Endothelial cell of umbilical vein (primary cell): ENCODE measurements at regions not wholly inside any gene's neighbourhood (a gene's known extent, or its start where the extent isn't known, plus 50 kb on each side); places are given as distances from the start of the nearest gene placed in this dataset.

Experiments
- BruUV-seq: library from RNA; stranded (reverse); fragments of 400-500 nt; replicated peaks from 2 replicates; lab custom pipeline; 2021; lab: Mats Ljungman, UMichigan
- CTCF ChIA-PET: fragments of 300-600, 350-600 bp; sonication (Branson Sonifier 250); formaldehyde crosslinking; loops from one replicate; lab custom pipeline; 2021; ENCODE audit warnings: antibody characterized with exemption, inconsistent platforms; lab: Charles Lee
- POLR2A ChIA-PET: fragments of 300-600, 350-600 bp; sonication (Branson Sonifier 250); formaldehyde crosslinking; loops from one replicate; lab custom pipeline; 2021; ENCODE audit warnings: antibody characterized with exemption, inconsistent platforms; lab: Charles Lee
- DNase-seq: peaks from one replicate; pipeline ENCODE4 v3.0.0-alpha.2; 2011; ENCODE audit warnings: low read depth, low spot score
- FAIRE-seq: peaks from 2 replicates; lab custom pipeline; 2011; peaks lifted over from hg19 to GRCh38; lab: Jason Lieb, UNC
- H2AFZ ChIP-seq: 2 replicates; pipeline ENCODE4 v1.6.0; 2012; ENCODE audit warnings: low read depth, low read length, control low read depth, inconsistent platforms
- H3K27ac ChIP-seq: 2 replicates; pipeline ENCODE4 v1.5.1; 2011; ENCODE audit warnings: low read depth, mild to moderate bottlenecking, control low read depth, low read length, moderate library complexity; ENCODE audit not compliant: insufficient read depth
- H3K27me3 ChIP-seq, 2 experiments: 2 replicates each; pipeline versions ENCODE4 v1.6.0 to v1.6.1; 2011; ENCODE audit warnings: low read length in 2 of 2, mixed read lengths in 1 of 2; ENCODE audit not compliant: control insufficient read depth in 2 of 2, insufficient read depth in 2 of 2
- H3K36me3 ChIP-seq, 2 experiments: 2 replicates in 1 of 2; 3 replicates in 1 of 2; pipeline ENCODE4 v1.5.1; 2011; ENCODE audit warnings: low read length in 2 of 2, mild to moderate bottlenecking in 1 of 2, moderate library complexity in 1 of 2; ENCODE audit not compliant: control insufficient read depth in 2 of 2, insufficient read depth in 2 of 2; ENCODE audit errors: extremely low read depth in 1 of 2
- H3K4me1 ChIP-seq: 3 replicates; pipeline ENCODE4 v1.5.1; 2011; ENCODE audit warnings: mild to moderate bottlenecking, low read length; ENCODE audit not compliant: control insufficient read depth, insufficient read depth; ENCODE audit errors: extremely low read depth
- H3K4me2 ChIP-seq: 2 replicates; pipeline ENCODE4 v1.6.1; 2011; ENCODE audit warnings: low read length, control low read depth, mixed read lengths; ENCODE audit not compliant: insufficient read depth
- H3K4me3 ChIP-seq, 3 experiments: fragments of 200-600 bp in 1 of 3; sonication (generic), shearing (Covaris generic) in 1 of 3; replicated peaks in 1 of 3; 2 replicates each; pipeline ENCODE4 v1.5.1; 2011 to 2016; ENCODE audit warnings: control low read depth in 3 of 3, low read length in 3 of 3, mild to moderate bottlenecking in 2 of 3, inconsistent platforms in 1 of 3, low read depth in 1 of 3, moderate library complexity in 1 of 3; ENCODE audit not compliant: insufficient read depth in 1 of 3
- H3K79me2 ChIP-seq: 2 replicates; pipeline ENCODE4 v1.6.0; 2012; ENCODE audit warnings: low read length, inconsistent platforms; ENCODE audit not compliant: control insufficient read depth, insufficient read depth
- H3K9ac ChIP-seq: replicated peaks from 2 replicates; pipeline ENCODE3; 2011; ENCODE audit warnings: low read length, control low read depth; ENCODE audit not compliant: insufficient read depth; ENCODE audit errors: extremely low read depth
- H3K9me1 ChIP-seq: replicated peaks from 3 replicates; pipeline ENCODE4 v1.6.0; 2011; ENCODE audit warnings: mild to moderate bottlenecking, low read length; ENCODE audit not compliant: control insufficient read depth, insufficient read depth; ENCODE audit errors: extremely low read depth
- H3K9me3 ChIP-seq: replicated peaks from 2 replicates; pipeline ENCODE4 v1.5.1; 2012; ENCODE audit warnings: low read length, inconsistent platforms; ENCODE audit not compliant: control insufficient read depth, insufficient read depth
- H4K20me1 ChIP-seq: replicated peaks from 2 replicates; pipeline ENCODE3; 2011; ENCODE audit warnings: mild to moderate bottlenecking, low read length; ENCODE audit not compliant: control insufficient read depth, insufficient read depth; ENCODE audit errors: extremely low read depth
- EZH2 ChIP-seq: IDR thresholded peaks from 2 replicates; pipeline ENCODE4 v1.6.1; 2012; ENCODE audit warnings: borderline replicate concordance, low read depth, mild to moderate bottlenecking, moderate library complexity, low read length, inconsistent platforms; ENCODE audit not compliant: severe bottlenecking
- FOS ChIP-seq: IDR thresholded peaks from 2 replicates; pipeline ENCODE4 v1.6.1; 2011; ENCODE audit warnings: mild to moderate bottlenecking, low read length, moderate library complexity, borderline replicate concordance; ENCODE audit not compliant: insufficient read depth
- GATA2 ChIP-seq: IDR thresholded peaks from 2 replicates; pipeline ENCODE4 v1.7.0; 2011; ENCODE audit warnings: low read depth, mild to moderate bottlenecking, moderate library complexity, mixed read lengths, low read length; ENCODE audit not compliant: insufficient read length, insufficient read depth
- JUN ChIP-seq: IDR thresholded peaks from 2 replicates; pipeline ENCODE4 v1.6.1; 2011; ENCODE audit warnings: borderline replicate concordance, low read depth; ENCODE audit not compliant: insufficient read length, insufficient read depth
- MAX ChIP-seq: IDR thresholded peaks from 2 replicates; pipeline ENCODE4 v1.6.1; 2011; ENCODE audit not compliant: insufficient read depth, insufficient read length
- MYC ChIP-seq: IDR thresholded peaks from one replicate; pipeline ENCODE4 v1.6.1; 2011; ENCODE audit warnings: mild to moderate bottlenecking, low read depth, low read length
- POLR2A ChIP-seq: IDR thresholded peaks from 2 replicates; pipeline ENCODE4 v1.6.1; 2012; ENCODE audit warnings: low read depth, mild to moderate bottlenecking, control low read depth, low read length
- POLR2AphosphoS5 ChIP-seq: IDR thresholded peaks from 2 replicates; pipeline ENCODE4 v1.6.1; 2012; ENCODE audit warnings: low read depth, mild to moderate bottlenecking, control low read depth, low read length, moderate library complexity; ENCODE audit not compliant: insufficient read depth
- dilution Hi-C: fragments of 300-500 bp; cut with MboI; formaldehyde crosslinking; loops from one replicate; pipeline ENCODE4 v1.15.0; 2019; ENCODE audit warnings: low sequenced_read_pairs; ENCODE audit not compliant: extremely low pct_ligation_motif_present
- intact Hi-C: fragments of 100-400 bp; cut with micrococcal nuclease; formaldehyde crosslinking; loops from one replicate; pipeline ENCODE4 v1.10.0; 2022
- TF ChIP-seq, protein P1 (sequence below), 2 donors: IDR thresholded peaks; 1 replicate in 1 of 2; 2 replicates in 1 of 2; pipeline ENCODE4 v1.5.1; 2011; ENCODE audit warnings: low read length in 2 of 2, mild to moderate bottlenecking in 2 of 2, moderate library complexity in 2 of 2, control low read depth in 1 of 2, inconsistent platforms in 1 of 2, low read depth in 1 of 2; ENCODE audit not compliant: insufficient read depth in 1 of 2; ENCODE audit errors: extremely low read depth in 1 of 2

DNA sequence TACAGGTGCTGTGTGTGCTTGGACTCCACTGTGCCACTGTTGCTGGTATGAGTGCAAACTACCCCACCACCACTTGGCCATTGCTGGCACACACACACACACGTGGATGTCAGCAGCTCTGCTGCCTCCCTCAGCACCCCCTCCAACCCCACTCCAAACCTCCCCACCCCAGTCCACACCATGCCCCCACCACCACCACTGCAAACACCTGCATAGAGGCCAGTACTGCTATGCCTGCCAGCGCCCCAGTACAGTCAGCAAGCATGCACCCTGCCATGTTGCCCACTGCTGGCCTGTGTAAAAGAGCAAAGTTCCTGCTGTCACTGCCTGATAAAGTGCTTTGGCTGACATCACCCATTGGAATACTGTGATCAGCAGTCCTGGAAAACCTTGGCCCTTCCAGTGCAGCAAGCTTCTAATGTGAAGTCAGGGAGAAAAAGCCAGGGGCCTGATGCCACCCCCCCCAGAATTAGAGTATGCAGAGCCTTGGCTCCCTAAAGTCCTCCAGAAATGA lies 519.2 kb upstream of the PCDH15 start:
- Histone ChIP-seq H4K20me1 (no peaks in the 10 kb centered on the region), H3K27ac (no peak overlapping the region), H3K4me1 (no peaks in the 10 kb centered on the region), H3K27me3 (no peaks in the 10 kb centered on the region), H3K9me3 (no peaks in the 10 kb centered on the region), H3K4me2 (no peak overlapping the region), H3K79me2 (no peaks in the 10 kb centered on the region), H3K36me3 (no peaks in the 10 kb centered on the region), H3K9me1 (no peaks in the 10 kb centered on the region), H3K4me3 (no peak overlapping the region), H3K9ac (no peak overlapping the region), H2AFZ (no peak overlapping the region)
- no peak for FAIRE-seq
- CTCF ChIA-PET, result no interaction called here
- intact Hi-C loops (no loop called here), dilution Hi-C loops (no loop called here)
- TF ChIP-seq MYC (no peak), GATA2 (no peak), MAX (no peak)
- POLR2A ChIA-PET, result no interaction called here
- BruUV-seq, result no TSS peak
- DNase-seq, result no peak

DNA sequence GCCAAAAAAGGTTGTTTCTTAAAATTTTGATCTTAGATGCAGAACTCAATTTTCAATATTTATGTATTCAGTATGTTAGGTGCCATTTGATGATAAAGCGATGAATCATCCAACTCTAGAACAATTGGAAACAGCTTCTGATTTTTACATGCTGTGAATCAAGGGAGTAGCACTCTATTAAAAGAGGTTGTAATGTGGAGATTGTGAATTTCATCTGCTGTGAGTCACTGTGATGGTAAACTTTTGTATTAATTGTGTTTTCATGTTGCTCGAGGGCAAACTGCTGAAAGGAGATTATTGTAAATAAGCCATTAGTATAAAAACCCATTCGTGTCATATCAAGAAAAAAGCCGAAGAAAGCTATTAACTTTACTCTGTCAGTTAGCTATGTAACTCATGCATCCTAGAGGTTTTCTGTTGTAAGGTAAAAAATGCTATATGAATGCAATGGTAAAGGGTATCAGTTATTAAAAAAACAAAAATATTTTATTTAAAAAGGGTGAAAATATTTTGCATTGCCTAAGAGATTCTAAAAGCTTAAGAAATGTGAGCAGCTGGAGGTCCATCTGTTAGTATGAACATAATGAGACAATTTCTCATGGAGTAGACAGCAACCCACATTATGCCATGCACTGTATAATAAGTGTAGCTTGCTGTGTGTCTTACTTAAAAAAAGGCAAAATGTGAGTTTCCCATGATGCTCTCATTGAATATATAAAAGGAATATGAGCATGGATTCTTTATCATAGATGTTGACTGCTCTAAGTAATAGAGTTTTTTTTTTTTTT lies 511.0 kb upstream of the PCDH15 start:
- intact Hi-C loops, result no loop called here
- dilution Hi-C loops, result no loop called here

More for the DNA sequence above, 511.0 kb upstream of the PCDH15 start:
- Histone ChIP-seq H3K4me3 (no peak overlapping the region), H2AFZ (no peak overlapping the region), H4K20me1 (no peaks in the 10 kb centered on the region), H3K9me3 (no peaks in the 10 kb centered on the region), H3K79me2 (no peaks in the 10 kb centered on the region), H3K4me1 (no peaks in the 10 kb centered on the region), H3K27ac (no peak overlapping the region), H3K4me2 (no peak overlapping the region), H3K36me3 (no peaks in the 10 kb centered on the region), H3K27me3 (no peaks in the 10 kb centered on the region), H3K9ac (no peak overlapping the region), H3K9me1 (no peaks in the 10 kb centered on the region)
- POLR2A ChIA-PET, result no interaction called here
- no TSS peak for BruUV-seq
- no peak for FAIRE-seq
- CTCF ChIA-PET, result no interaction called here
- no peak for TF ChIP-seq MAX
- TF ChIP-seq GATA2, result no peak
- TF ChIP-seq JUN, result no peak
- no peak for TF ChIP-seq POLR2AphosphoS5
- TF ChIP-seq EZH2, result no peak
- TF ChIP-seq, protein P1, sequence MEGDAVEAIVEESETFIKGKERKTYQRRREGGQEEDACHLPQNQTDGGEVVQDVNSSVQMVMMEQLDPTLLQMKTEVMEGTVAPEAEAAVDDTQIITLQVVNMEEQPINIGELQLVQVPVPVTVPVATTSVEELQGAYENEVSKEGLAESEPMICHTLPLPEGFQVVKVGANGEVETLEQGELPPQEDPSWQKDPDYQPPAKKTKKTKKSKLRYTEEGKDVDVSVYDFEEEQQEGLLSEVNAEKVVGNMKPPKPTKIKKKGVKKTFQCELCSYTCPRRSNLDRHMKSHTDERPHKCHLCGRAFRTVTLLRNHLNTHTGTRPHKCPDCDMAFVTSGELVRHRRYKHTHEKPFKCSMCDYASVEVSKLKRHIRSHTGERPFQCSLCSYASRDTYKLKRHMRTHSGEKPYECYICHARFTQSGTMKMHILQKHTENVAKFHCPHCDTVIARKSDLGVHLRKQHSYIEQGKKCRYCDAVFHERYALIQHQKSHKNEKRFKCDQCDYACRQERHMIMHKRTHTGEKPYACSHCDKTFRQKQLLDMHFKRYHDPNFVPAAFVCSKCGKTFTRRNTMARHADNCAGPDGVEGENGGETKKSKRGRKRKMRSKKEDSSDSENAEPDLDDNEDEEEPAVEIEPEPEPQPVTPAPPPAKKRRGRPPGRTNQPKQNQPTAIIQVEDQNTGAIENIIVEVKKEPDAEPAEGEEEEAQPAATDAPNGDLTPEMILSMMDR (IDR thresholded peaks at IDR 0.05; ENCODE audit: extremely low read depth in 1 of 2, insufficient read depth in 1 of 2, low read depth in 1 of 2, low read length in 2 of 2), result no peak
- TF ChIP-seq MYC, result no peak
- no peak for TF ChIP-seq FOS
- TF ChIP-seq POLR2A, result no peak
- no peak for DNase-seq
